Transverse colon (tissue), 4 donors: ENCODE measurements at regions not wholly inside any gene's neighbourhood (a gene's known extent, or its start where the extent isn't known, plus 50 kb on each side); places are given as distances from the start of the nearest gene placed in this dataset.

ENCODE experiments used
- POLR2AphosphoS5 ChIP-seq, 3 donors: sonication (generic); formaldehyde crosslinking; IDR thresholded peaks; one replicate each; pipeline ENCODE4 v1.6.1; 2016; ENCODE audit warnings: antibody characterized with exemption in 3 of 3
- TF ChIP-seq, protein P1 (sequence below), 5 experiments: fragments of 200-600 bp in 3 of 5; fragments of 450-650 bp in 2 of 5; sonication (generic) in 3 of 5; IDR thresholded peaks; 1 replicate in 2 of 5; 2 replicates in 3 of 5; pipeline ENCODE4 v1.5.1; 2016 to 2017; ENCODE audit warnings: antibody characterized with exemption in 5 of 5, inconsistent platforms in 3 of 5, mild to moderate bottlenecking in 2 of 5, moderate library complexity in 1 of 5

DNA sequence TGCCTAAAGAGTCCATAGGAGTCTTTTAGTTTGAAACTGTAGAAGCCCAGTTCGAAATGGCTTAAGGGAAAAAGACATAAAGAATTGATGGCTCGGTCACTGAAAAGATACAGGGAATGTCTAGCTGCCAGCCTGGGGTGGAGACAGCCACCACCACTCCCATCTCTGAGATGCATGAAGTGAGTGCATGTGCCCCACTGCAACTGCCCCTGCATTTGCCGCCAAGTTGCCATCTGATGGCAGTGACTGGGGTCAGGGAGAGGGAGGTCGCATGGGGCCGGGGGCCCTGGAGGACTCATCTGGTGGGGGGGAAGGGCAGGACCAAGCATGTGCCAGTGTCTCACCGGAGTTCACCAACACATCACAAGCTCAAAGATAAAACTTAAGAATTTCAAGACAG is 385.8 kb upstream of the SULF2 start:
- TF ChIP-seq, protein P1, sequence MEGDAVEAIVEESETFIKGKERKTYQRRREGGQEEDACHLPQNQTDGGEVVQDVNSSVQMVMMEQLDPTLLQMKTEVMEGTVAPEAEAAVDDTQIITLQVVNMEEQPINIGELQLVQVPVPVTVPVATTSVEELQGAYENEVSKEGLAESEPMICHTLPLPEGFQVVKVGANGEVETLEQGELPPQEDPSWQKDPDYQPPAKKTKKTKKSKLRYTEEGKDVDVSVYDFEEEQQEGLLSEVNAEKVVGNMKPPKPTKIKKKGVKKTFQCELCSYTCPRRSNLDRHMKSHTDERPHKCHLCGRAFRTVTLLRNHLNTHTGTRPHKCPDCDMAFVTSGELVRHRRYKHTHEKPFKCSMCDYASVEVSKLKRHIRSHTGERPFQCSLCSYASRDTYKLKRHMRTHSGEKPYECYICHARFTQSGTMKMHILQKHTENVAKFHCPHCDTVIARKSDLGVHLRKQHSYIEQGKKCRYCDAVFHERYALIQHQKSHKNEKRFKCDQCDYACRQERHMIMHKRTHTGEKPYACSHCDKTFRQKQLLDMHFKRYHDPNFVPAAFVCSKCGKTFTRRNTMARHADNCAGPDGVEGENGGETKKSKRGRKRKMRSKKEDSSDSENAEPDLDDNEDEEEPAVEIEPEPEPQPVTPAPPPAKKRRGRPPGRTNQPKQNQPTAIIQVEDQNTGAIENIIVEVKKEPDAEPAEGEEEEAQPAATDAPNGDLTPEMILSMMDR (IDR thresholded peaks at IDR 0.05) = no peak
- no peak for TF ChIP-seq POLR2AphosphoS5 (IDR thresholded peaks at IDR 0.05)
